Cardiac fibroblast (primary cell): ENCODE measurements at regions not wholly inside any gene's neighbourhood (a gene's known extent, or its start where the extent isn't known, plus 50 kb on each side); places are given as distances from the start of the nearest gene placed in this dataset.

Experiments
- DNase-seq, 2 donors: peaks; one replicate each; pipeline versions ENCODE4 v3.0.0 to v3.0.0-alpha.2; 2010; ENCODE audit warnings: low read depth in 2 of 2
- H3K4me3 ChIP-seq, 2 donors: replicated peaks in 1 of 2; 1 replicate in 1 of 2; 2 replicates in 1 of 2; pipeline ENCODE4 v1.5.1; 2011; ENCODE audit warnings: low read depth in 2 of 2, low read length in 2 of 2, mild to moderate bottlenecking in 2 of 2, moderate library complexity in 1 of 2
- TF ChIP-seq, protein P1 (sequence below): IDR thresholded peaks from one replicate; pipeline ENCODE4 v1.5.1; 2011; ENCODE audit warnings: low read depth, mild to moderate bottlenecking, low read length, inconsistent platforms

DNA sequence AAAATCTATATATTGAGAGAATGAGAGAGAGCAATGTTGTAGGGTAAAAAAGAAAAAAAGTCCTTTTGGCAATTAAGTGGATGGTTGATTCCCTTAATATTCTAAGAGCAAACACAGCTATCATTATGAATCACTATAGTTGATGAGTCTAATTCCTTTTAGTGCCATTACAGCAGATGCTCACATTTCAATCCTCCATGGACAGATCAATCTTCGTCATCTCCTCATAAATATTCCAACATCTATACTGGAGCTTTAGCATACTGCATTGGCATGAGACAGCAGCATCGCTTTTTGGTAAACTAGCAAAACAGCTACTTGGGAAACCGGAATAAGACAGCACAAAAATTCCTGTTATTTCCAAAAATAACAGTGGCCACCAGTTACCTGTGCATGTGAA is 796.7 kb downstream of the QKI start:
- H3K4me3 ChIP-seq, result no peak overlapping the region
- no peak for DNase-seq
- TF ChIP-seq, protein P1, sequence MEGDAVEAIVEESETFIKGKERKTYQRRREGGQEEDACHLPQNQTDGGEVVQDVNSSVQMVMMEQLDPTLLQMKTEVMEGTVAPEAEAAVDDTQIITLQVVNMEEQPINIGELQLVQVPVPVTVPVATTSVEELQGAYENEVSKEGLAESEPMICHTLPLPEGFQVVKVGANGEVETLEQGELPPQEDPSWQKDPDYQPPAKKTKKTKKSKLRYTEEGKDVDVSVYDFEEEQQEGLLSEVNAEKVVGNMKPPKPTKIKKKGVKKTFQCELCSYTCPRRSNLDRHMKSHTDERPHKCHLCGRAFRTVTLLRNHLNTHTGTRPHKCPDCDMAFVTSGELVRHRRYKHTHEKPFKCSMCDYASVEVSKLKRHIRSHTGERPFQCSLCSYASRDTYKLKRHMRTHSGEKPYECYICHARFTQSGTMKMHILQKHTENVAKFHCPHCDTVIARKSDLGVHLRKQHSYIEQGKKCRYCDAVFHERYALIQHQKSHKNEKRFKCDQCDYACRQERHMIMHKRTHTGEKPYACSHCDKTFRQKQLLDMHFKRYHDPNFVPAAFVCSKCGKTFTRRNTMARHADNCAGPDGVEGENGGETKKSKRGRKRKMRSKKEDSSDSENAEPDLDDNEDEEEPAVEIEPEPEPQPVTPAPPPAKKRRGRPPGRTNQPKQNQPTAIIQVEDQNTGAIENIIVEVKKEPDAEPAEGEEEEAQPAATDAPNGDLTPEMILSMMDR, result no peak

DNA sequence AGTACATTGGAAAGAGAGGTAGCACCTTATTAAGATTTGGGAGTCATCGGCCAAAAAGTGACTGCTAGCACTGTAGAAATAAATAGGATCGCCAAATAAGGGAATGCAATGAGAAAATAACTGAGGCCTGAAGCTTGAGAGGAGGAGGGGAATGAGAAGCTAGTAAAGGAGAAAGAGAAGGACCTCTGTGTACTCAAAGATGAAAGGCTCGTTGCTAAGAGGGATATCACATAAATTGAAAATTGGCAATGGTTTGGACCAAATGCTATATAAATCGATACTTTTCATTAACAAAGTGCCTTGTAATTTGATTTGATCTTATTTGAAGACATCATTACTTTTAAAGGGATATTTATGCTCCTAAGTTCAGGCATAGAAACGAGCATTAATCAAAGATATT is 796.3 kb downstream of the QKI start:
- no peak for DNase-seq
- H3K4me3 ChIP-seq, result no peak overlapping the region
- TF ChIP-seq, protein P1, result no peak

DNA sequence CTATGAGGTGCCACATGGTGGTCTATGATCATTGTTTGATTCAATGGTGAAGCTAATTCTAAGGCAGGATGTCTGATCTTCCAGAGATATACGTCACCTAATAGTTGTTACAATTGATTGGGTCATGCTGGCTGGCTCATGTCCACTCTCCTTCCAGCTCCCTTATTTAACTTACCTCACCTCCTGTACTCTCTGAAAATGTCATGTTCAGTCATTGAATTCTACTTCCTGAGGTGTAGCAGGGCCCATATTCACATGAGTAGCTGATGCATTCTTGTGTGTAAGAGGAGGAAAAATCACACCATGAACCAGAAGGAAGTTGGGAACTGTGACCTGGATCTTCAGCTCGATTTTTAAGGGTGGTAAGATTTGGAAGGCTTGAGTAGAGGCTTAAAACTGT is 795.8 kb downstream of the QKI start:
- DNase-seq, result no peak
- TF ChIP-seq, protein P1, result no peak

DNA sequence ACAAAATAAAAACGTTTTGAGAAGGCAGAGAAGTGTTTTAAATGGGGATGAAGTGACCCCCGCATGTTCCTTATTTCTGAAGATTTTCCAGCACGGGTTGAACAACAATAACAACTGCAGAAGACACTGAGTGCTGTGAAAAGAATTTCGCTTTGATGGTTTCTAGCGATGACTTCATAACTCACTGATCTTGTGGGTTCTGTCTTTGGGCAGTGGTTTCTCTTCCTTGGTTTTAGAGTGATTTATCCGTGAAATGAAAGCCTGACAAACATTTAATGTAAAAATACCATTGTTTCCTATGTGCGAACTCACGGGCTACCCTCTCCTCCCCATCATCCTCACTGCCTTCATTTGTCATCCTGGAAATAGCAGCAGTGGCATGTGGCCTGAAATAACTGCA is 793.9 kb downstream of the QKI start:
- no peak overlapping the region for H3K4me3 ChIP-seq
- TF ChIP-seq, protein P1, result no peak
- no peak for DNase-seq

More for the DNA sequence above, 795.8 kb downstream of the QKI start:
- no peak overlapping the region for H3K4me3 ChIP-seq

DNA sequence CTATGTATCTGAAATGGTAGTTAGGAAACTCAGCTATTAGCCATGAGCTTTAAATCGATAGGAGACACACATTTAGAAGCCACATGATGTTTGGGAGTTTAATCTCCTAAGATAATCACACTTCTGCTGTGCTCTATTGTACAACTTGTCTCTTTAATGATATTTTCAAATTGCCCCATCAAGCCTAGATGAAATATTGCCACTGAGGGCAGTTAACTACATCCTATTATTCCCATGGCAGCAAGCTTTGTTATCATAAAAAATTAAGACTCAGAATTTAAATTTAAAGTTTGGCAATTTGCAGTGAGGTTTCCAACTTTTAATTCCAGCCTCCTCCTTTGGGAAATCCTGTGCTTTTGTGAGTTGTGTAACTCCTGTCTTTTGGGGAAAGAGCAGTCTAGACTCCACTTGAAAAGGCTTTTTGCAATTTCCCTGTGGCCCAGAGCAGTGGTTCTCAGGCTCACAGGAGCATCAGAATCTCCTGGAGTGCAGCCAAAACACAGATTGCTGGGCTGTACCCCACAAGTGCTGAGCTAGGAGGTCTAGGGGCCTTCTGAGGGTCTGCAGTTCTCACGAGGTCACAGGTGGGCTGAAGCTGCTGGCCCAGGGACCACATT is 792.4 kb downstream of the QKI start:
- no peak for DNase-seq
- TF ChIP-seq, protein P1, result no peak
- no peak overlapping the region for H3K4me3 ChIP-seq

DNA sequence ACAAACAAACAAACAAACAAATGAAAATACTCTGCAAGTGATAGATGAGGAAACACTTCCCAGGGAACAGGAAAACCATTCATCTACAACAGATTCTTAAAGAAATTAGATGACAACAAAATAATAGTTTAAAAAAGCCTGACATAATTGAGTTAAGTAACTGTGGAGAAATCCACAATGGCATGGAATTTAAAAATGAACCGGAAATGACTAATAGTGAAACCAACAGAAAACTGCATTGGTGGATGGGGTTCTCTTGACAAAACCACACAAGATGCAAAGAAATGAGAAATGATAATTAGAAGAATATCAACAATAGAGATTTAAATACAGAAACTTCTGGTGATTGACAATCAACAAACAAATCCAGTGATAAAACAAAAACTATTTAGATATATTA is 785.6 kb downstream of the QKI start:
- no peak overlapping the region for H3K4me3 ChIP-seq
- peak; percentile 4 to 35 for DNase-seq
- TF ChIP-seq, protein P1, result no peak

DNA sequence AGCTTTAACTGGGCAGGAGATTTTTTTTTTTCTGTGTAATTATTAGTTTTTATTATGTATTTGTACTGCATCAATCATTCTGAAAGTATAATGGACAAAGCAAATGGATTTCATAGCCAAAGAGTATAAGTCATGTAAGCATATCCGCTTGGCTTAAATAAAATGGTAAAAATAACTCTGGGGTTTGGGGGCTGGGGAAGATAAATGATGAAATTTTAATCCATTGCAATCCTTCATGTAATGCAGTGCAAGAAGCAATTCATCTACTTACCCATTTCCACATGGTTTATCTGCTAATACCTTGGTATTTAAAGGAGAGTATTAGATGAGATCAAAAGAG is 781.4 kb downstream of the QKI start:
- TF ChIP-seq, protein P1, result no peak
- no peak for DNase-seq
- H3K4me3 ChIP-seq, result no peak overlapping the region
